Thymus (tissue), 11 donors: ENCODE measurements at regions not wholly inside any gene's neighbourhood (a gene's known extent, or its start where the extent isn't known, plus 50 kb on each side); places are given as distances from the start of the nearest gene placed in this dataset.

Experiments
- DNase-seq, 9 donors: peaks; one replicate each; pipeline ENCODE4 v3.0.0-alpha.2; 2013; ENCODE audit warnings: low spot score in 9 of 9, low read depth in 6 of 9, missing footprints in 1 of 9
- H3K27ac ChIP-seq, 2 donors: one replicate each; pipeline ENCODE4 v1.5.1; 2013; ENCODE audit warnings: control low read depth in 1 of 2, low read depth in 1 of 2, low read length in 1 of 2, mild to moderate bottlenecking in 1 of 2, moderate library complexity in 1 of 2
- H3K27me3 ChIP-seq, 2 donors: one replicate each; pipeline ENCODE4 v1.5.1; 2013; ENCODE audit warnings: low read length in 1 of 2; ENCODE audit not compliant: control insufficient read depth in 2 of 2, insufficient read depth in 1 of 2
- H3K36me3 ChIP-seq, 2 donors: one replicate each; pipeline ENCODE4 v1.5.1; 2013; ENCODE audit warnings: low read length in 1 of 2, mild to moderate bottlenecking in 1 of 2, moderate library complexity in 1 of 2; ENCODE audit not compliant: control insufficient read depth in 2 of 2, insufficient read depth in 2 of 2
- H3K4me1 ChIP-seq, 2 donors: one replicate each; pipeline ENCODE4 v1.5.1; 2013; ENCODE audit warnings: low read length in 2 of 2; ENCODE audit not compliant: control insufficient read depth in 2 of 2, insufficient read depth in 2 of 2
- H3K4me3 ChIP-seq, 2 donors: one replicate each; pipeline ENCODE4 v1.5.1; 2013; ENCODE audit warnings: low read length in 2 of 2, control low read depth in 1 of 2, mild to moderate bottlenecking in 1 of 2
- H3K9me3 ChIP-seq, 2 donors: one replicate each; pipeline ENCODE4 v1.5.1; 2013; ENCODE audit warnings: low read length in 1 of 2, mild to moderate bottlenecking in 1 of 2; ENCODE audit not compliant: control insufficient read depth in 2 of 2, insufficient read depth in 1 of 2
- WGBS: extraction: QIAGEN DNeasy Blood & Tissue Kit; methylation state at CpG from one replicate; pipeline ENCODE4 v1.1.7; 2013; 5-methylcytosine and 5-hydroxymethylcytosine counted together
- donor health status: healthy.

GRCh38 chr6:106035655-106036054 is 50.5 kb upstream of the PRDM1 start:
- Histone ChIP-seq H3K9me3 (peaks cover 0 to 6% of the 10 kb centered on the region in 2 donors), H3K4me1 (no peaks in the 10 kb centered on the region), H3K36me3 (no peaks in the 10 kb centered on the region), H3K27ac (no peak overlapping the region), H3K27me3 (no peaks in the 10 kb centered on the region), H3K4me3 (no peak overlapping the region)
- 97% methylated on average over 2 of the region's 2 CpGs for WGBS
- DNase-seq, result no peak

GRCh38 chr6:106033806-106034205 is 52.3 kb upstream of the PRDM1 start:
- no peak overlapping the region for H3K27ac ChIP-seq
- H3K27me3 ChIP-seq, result no peaks in the 10 kb centered on the region
- no peaks in the 10 kb centered on the region for H3K4me1 ChIP-seq
- no peak for DNase-seq
- H3K36me3 ChIP-seq, result no peaks in the 10 kb centered on the region
- peaks cover 0 to 6% of the 10 kb centered on the region in 2 donors for H3K9me3 ChIP-seq
- 69% methylated on average over 2 of the region's 2 CpGs for WGBS
- no peak overlapping the region for H3K4me3 ChIP-seq

- Histone ChIP-seq H3K27ac (no peak overlapping the region), H3K27me3 (peaks cover 0 to 2% of the 10 kb centered on the region in 2 donors), H3K4me3 (no peak overlapping the region), H3K36me3 (no peaks in the 10 kb centered on the region), H3K4me1 (no peaks in the 10 kb centered on the region), H3K9me3 (no peaks in the 10 kb centered on the region)
- no peak for DNase-seq
Measured at GRCh38 chr6:106027758-106028157, 58.4 kb upstream of the PRDM1 start.

GRCh38 chr6:106026748-106027715 is 59.1 kb upstream of the PRDM1 start:
- no peak overlapping the region for H3K4me3 ChIP-seq
- 61% methylated on average over 17 of the region's 17 CpGs for WGBS
- DNase-seq, result no peak
- H3K4me1 ChIP-seq, result no peaks in the 10 kb centered on the region
- H3K36me3 ChIP-seq, result no peaks in the 10 kb centered on the region
- peaks cover 0 to 2% of the 10 kb centered on the region in 2 donors for H3K27me3 ChIP-seq
- H3K9me3 ChIP-seq, result no peaks in the 10 kb centered on the region
- no peak overlapping the region for H3K27ac ChIP-seq

- Histone ChIP-seq H3K9me3 (no peaks in the 10 kb centered on the region), H3K4me1 (no peaks in the 10 kb centered on the region), H3K36me3 (no peaks in the 10 kb centered on the region), H3K27me3 (peaks cover 0 to 2% of the 10 kb centered on the region in 2 donors), H3K4me3 (no peak overlapping the region), H3K27ac (no peak overlapping the region)
- DNase-seq, result no peak
Measured at GRCh38 chr6:106025655-106026054, 60.5 kb upstream of the PRDM1 start.

- no peak overlapping the region for H3K27ac ChIP-seq
- no peaks in the 10 kb centered on the region for H3K36me3 ChIP-seq
- H3K4me3 ChIP-seq, result no peak overlapping the region
- H3K4me1 ChIP-seq, result no peaks in the 10 kb centered on the region
- H3K9me3 ChIP-seq, result no peaks in the 10 kb centered on the region
- WGBS, result 96% methylated on average over 5 of the region's 5 CpGs
- H3K27me3 ChIP-seq, result peaks cover 0 to 2% of the 10 kb centered on the region in 2 donors
- no peak for DNase-seq
Measured at GRCh38 chr6:106022801-106023200, 63.3 kb upstream of the PRDM1 start.

GRCh38 chr6:106017454-106017853 is 68.7 kb upstream of the PRDM1 start:
- no peak for DNase-seq
- H3K4me1 ChIP-seq, result no peaks in the 10 kb centered on the region
- no peak overlapping the region for H3K27ac ChIP-seq
- WGBS, result 94% methylated on average over 5 of the region's 5 CpGs
- H3K27me3 ChIP-seq, result peaks cover 0 to 2% of the 10 kb centered on the region in 2 donors
- no peaks in the 10 kb centered on the region for H3K9me3 ChIP-seq
- no peak overlapping the region for H3K4me3 ChIP-seq
- H3K36me3 ChIP-seq, result no peaks in the 10 kb centered on the region

GRCh38 chr6:106014955-106015354 is 71.2 kb upstream of the PRDM1 start:
- H3K4me3 ChIP-seq, result no peak overlapping the region
- no peak overlapping the region for H3K27ac ChIP-seq
- 89% methylated on average over 2 of the region's 2 CpGs for WGBS

GRCh38 chr6:106011476-106011875 is 74.7 kb upstream of the PRDM1 start:
- H3K9me3 ChIP-seq, result no peaks in the 10 kb centered on the region
- H3K27ac ChIP-seq, result no peak overlapping the region
- H3K4me3 ChIP-seq, result no peak overlapping the region
- 96% methylated on average over 6 of the region's 6 CpGs for WGBS
- no peaks in the 10 kb centered on the region for H3K4me1 ChIP-seq
- no peaks in the 10 kb centered on the region for H3K27me3 ChIP-seq
- H3K36me3 ChIP-seq, result no peaks in the 10 kb centered on the region
- no peak for DNase-seq

More at GRCh38 chr6:106014955-106015354, 71.2 kb upstream of the PRDM1 start:
- no peaks in the 10 kb centered on the region for H3K4me1 ChIP-seq
- no peak for DNase-seq
- peaks cover 0 to 2% of the 10 kb centered on the region in 2 donors for H3K27me3 ChIP-seq
- H3K36me3 ChIP-seq, result no peaks in the 10 kb centered on the region
- H3K9me3 ChIP-seq, result no peaks in the 10 kb centered on the region
